Loucy (cell line): ENCODE measurements at regions not wholly inside any gene's neighbourhood (a gene's known extent, or its start where the extent isn't known, plus 50 kb on each side); places are given as distances from the start of the nearest gene placed in this dataset.

Experiments
- EZH2phosphoT487 ChIP-seq: fragments of 200-600 bp; IDR thresholded peaks from 2 replicates; pipeline ENCODE4 v1.6.1; 2018; ENCODE audit warnings: antibody characterized with exemption, mild to moderate bottlenecking, moderate library complexity, borderline replicate concordance
- TF ChIP-seq, protein P1 (sequence below): fragments of 200-600 bp; sonication (generic); conservative IDR thresholded peaks from 2 replicates; pipeline ENCODE4 v1.5.1; 2014; ENCODE audit warnings: mild to moderate bottlenecking, antibody characterized with exemption, low read length

DNA sequence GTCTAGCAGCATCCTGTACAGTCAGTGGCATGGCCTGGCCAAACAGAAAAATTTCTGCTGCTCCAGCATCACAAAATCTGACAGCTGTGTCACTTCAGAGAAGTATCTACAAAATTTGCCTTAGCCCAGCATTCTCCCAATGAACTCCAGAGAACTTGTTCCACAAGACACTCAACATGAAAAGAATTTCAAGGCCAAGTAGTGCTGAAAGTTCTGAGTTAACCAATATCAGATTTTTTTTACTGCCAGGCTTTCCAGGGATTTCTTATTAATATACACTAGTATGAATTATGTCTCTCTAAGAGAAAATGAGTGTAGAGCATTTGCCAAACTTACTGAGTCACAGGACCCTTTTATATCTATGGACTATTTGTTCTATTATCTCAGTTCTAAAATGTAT, 68.8 kb downstream of the OR5AK2 start:
- TF ChIP-seq, protein P1, sequence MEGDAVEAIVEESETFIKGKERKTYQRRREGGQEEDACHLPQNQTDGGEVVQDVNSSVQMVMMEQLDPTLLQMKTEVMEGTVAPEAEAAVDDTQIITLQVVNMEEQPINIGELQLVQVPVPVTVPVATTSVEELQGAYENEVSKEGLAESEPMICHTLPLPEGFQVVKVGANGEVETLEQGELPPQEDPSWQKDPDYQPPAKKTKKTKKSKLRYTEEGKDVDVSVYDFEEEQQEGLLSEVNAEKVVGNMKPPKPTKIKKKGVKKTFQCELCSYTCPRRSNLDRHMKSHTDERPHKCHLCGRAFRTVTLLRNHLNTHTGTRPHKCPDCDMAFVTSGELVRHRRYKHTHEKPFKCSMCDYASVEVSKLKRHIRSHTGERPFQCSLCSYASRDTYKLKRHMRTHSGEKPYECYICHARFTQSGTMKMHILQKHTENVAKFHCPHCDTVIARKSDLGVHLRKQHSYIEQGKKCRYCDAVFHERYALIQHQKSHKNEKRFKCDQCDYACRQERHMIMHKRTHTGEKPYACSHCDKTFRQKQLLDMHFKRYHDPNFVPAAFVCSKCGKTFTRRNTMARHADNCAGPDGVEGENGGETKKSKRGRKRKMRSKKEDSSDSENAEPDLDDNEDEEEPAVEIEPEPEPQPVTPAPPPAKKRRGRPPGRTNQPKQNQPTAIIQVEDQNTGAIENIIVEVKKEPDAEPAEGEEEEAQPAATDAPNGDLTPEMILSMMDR, result no peak
- TF ChIP-seq EZH2phosphoT487, result no peak
